IMR-90 (cell line): ENCODE measurements at regions not wholly inside any gene's neighbourhood (a gene's known extent, or its start where the extent isn't known, plus 50 kb on each side); places are given as distances from the start of the nearest gene placed in this dataset.

ENCODE experiments used
- CTCF ChIP-seq: conservative IDR thresholded peaks from 2 replicates; pipeline ENCODE4 v1.5.1; 2012; ENCODE audit warnings: mild to moderate bottlenecking, low read depth, low read length, improper control_type of control experiment
- POLR2A ChIP-seq: IDR thresholded peaks from 2 replicates; pipeline ENCODE4 v1.6.1; 2012; ENCODE audit warnings: mild to moderate bottlenecking, low read depth, low read length
- RAD21 ChIP-seq: IDR thresholded peaks from 2 replicates; pipeline ENCODE4 v1.6.1; 2012; ENCODE audit warnings: low read length, improper control_type of control experiment
- SMC3 ChIP-seq: fragments of 150-350 bp; IDR thresholded peaks from 2 replicates; pipeline ENCODE4 v1.6.1; 2016; ENCODE audit warnings: low read depth, mild to moderate bottlenecking, antibody characterized with exemption, low read length, moderate library complexity
- USF2 ChIP-seq: fragments of 150-350 bp; IDR thresholded peaks from 2 replicates; pipeline ENCODE4 v1.6.1; 2017; ENCODE audit warnings: mild to moderate bottlenecking, antibody characterized with exemption, low read length, low read depth

- TF ChIP-seq SMC3: no peak
- no peak for TF ChIP-seq POLR2A
- TF ChIP-seq CTCF: no peak
- TF ChIP-seq RAD21: no peak
- TF ChIP-seq USF2: no peak
Observed at GRCh38 chr6:74597266-74597665, 608.6 kb downstream of the COL12A1 start.
